IMR-90 (cell line): ENCODE measurements at regions not wholly inside any gene's neighbourhood (a gene's known extent, or its start where the extent isn't known, plus 50 kb on each side); places are given as distances from the start of the nearest gene placed in this dataset.

Source experiments
- ATAC-seq: fragments of 200-7000 bp; cut with Tn5 transposase; 2 replicates; pipeline ENCODE4 v1.9.1; 2020; ENCODE audit warnings: low read depth, mild to moderate bottlenecking, moderate library complexity
- BruUV-seq: library from RNA; stranded (reverse); fragments of 400-500 nt; replicated peaks from 2 replicates; lab custom pipeline; 2021; lab: Mats Ljungman, UMichigan
- CTCF ChIA-PET: fragments of 300-600 bp; formaldehyde crosslinking; extraction: SDS; loops from one replicate; lab custom pipeline; 2021; ENCODE audit warnings: antibody characterized with exemption; lab: Yijun Ruan, JAX
- POLR2A ChIA-PET: fragments of 300-600 bp; sonication (Branson Sonifier 250); formaldehyde crosslinking; loops from one replicate; lab custom pipeline; 2022; ENCODE audit warnings: antibody characterized with exemption; ENCODE audit not compliant: unreplicated experiment; lab: Charles Lee
- DNase-seq: peaks from one replicate; pipeline ENCODE4 v3.0.0; 2013
- H2AFZ ChIP-seq: replicated peaks from 2 replicates; pipeline ENCODE3; 2013; ENCODE audit warnings: low read length, mild to moderate bottlenecking; ENCODE audit not compliant: poor library complexity
- H2AK5ac ChIP-seq: 2 replicates; pipeline ENCODE4 v1.6.1; 2013; ENCODE audit warnings: low read depth, low read length, inconsistent platforms
- H2AK9ac ChIP-seq: replicated peaks from 2 replicates; pipeline ENCODE3; 2013; ENCODE audit warnings: mild to moderate bottlenecking, low read depth, low read length, moderate library complexity; ENCODE audit not compliant: poor library complexity
- H2BK120ac ChIP-seq: 2 replicates; pipeline ENCODE4 v1.6.1; 2013; ENCODE audit warnings: low read depth, low read length, inconsistent platforms
- H2BK15ac ChIP-seq: 3 replicates; pipeline ENCODE4 v1.6.1; 2013; ENCODE audit warnings: low read depth, low read length, inconsistent platforms
- H2BK20ac ChIP-seq: 2 replicates; pipeline ENCODE4 v1.6.1; 2013; ENCODE audit warnings: low read depth, mild to moderate bottlenecking, inconsistent platforms, low read length, moderate library complexity
- H2BK5ac ChIP-seq: 2 replicates; pipeline ENCODE4 v1.6.1; 2013; ENCODE audit warnings: mild to moderate bottlenecking, low read depth, low read length, inconsistent platforms; ENCODE audit not compliant: poor library complexity, severe bottlenecking
- H3K14ac ChIP-seq: replicated peaks from 2 replicates; pipeline ENCODE4 v1.6.1; 2013; ENCODE audit warnings: low read depth, low read length, inconsistent platforms
- H3K18ac ChIP-seq: 2 replicates; pipeline ENCODE4 v1.6.1; 2013; ENCODE audit warnings: low read depth, low read length, control low read depth
- H3K23ac ChIP-seq: 2 replicates; pipeline ENCODE4 v1.6.1; 2013; ENCODE audit warnings: low read depth, low read length, inconsistent platforms
- H3K27ac ChIP-seq: 2 replicates; pipeline ENCODE4 v1.5.1; 2013; ENCODE audit warnings: mild to moderate bottlenecking, control low read depth, low read length; ENCODE audit not compliant: insufficient read depth
- H3K27me3 ChIP-seq: 2 replicates; pipeline ENCODE4 v1.6.1; 2013; ENCODE audit warnings: low read length; ENCODE audit not compliant: control insufficient read depth, insufficient read depth
- H3K36me3 ChIP-seq: 2 replicates; pipeline ENCODE4 v1.6.1; 2013; ENCODE audit warnings: low read length, mixed read lengths; ENCODE audit not compliant: control insufficient read depth, insufficient read depth
- H3K4ac ChIP-seq: 2 replicates; pipeline ENCODE4 v1.6.1; 2013; ENCODE audit warnings: low read depth, low read length, inconsistent platforms
- H3K4me1 ChIP-seq: 2 replicates; pipeline ENCODE4 v1.6.1; 2013; ENCODE audit warnings: low read length, mixed read lengths; ENCODE audit not compliant: control insufficient read depth, insufficient read depth
- H3K4me2 ChIP-seq: 2 replicates; pipeline ENCODE4 v1.6.1; 2013; ENCODE audit warnings: low read depth, mild to moderate bottlenecking, control low read depth, low read length, moderate library complexity
- H3K4me3 ChIP-seq: 2 replicates; pipeline ENCODE4 v1.5.1; 2013; ENCODE audit warnings: low read depth, mild to moderate bottlenecking, control low read depth, low read length, moderate library complexity; ENCODE audit not compliant: insufficient read depth
- H3K56ac ChIP-seq: 2 replicates; pipeline ENCODE4 v1.6.1; 2013; ENCODE audit warnings: low read length, inconsistent platforms; ENCODE audit not compliant: insufficient read depth; ENCODE audit errors: extremely low read depth
- H3K79me1 ChIP-seq, 2 experiments: 2 replicates each; pipeline ENCODE4 v1.6.1; 2013; ENCODE audit warnings: low read length in 2 of 2, inconsistent platforms in 1 of 2, low read depth in 1 of 2
- H3K9ac ChIP-seq: 2 replicates; pipeline ENCODE4 v1.6.1; 2013; ENCODE audit warnings: low read depth, low read length, control low read depth
- H3K9me1 ChIP-seq: 2 replicates; pipeline ENCODE4 v1.6.1; 2013; ENCODE audit warnings: low read length, inconsistent platforms; ENCODE audit not compliant: insufficient read depth
- H3K9me3 ChIP-seq: 2 replicates; pipeline ENCODE4 v1.6.1; 2013; ENCODE audit warnings: low read length; ENCODE audit not compliant: control insufficient read depth, insufficient read depth
- H4K20me1 ChIP-seq: 2 replicates; pipeline ENCODE4 v1.6.1; 2013; ENCODE audit warnings: low read length, inconsistent platforms; ENCODE audit not compliant: insufficient read depth
- H4K5ac ChIP-seq: 2 replicates; pipeline ENCODE4 v1.6.1; 2013; ENCODE audit warnings: mild to moderate bottlenecking, low read depth, low read length, control low read depth
- H4K8ac ChIP-seq, 2 experiments: 2 replicates each; pipeline ENCODE4 v1.6.1; 2013; ENCODE audit warnings: low read depth in 2 of 2, low read length in 2 of 2, control low read depth in 1 of 2, inconsistent platforms in 1 of 2
- H4K91ac ChIP-seq: 2 replicates; pipeline ENCODE4 v1.6.1; 2013; ENCODE audit warnings: low read depth, low read length, inconsistent platforms; ENCODE audit not compliant: insufficient read depth
- BHLHE40 ChIP-seq: fragments of 150-350 bp; IDR thresholded peaks from 2 replicates; pipeline ENCODE4 v1.6.1; 2016; ENCODE audit warnings: mild to moderate bottlenecking, low read depth, low read length
- CEBPB ChIP-seq: IDR thresholded peaks from 2 replicates; pipeline ENCODE4 v1.6.1; 2012; ENCODE audit warnings: low read depth, low read length, improper control_type of control experiment
- CHD1 ChIP-seq: IDR thresholded peaks from 2 replicates; pipeline ENCODE4 v1.6.1; 2012; ENCODE audit warnings: low read depth, low read length, improper control_type of control experiment
- FOS ChIP-seq: fragments of 150-350 bp; IDR thresholded peaks from 2 replicates; pipeline ENCODE4 v1.6.1; 2016; ENCODE audit warnings: low read depth, low read length
- MAFK ChIP-seq: IDR thresholded peaks from 2 replicates; pipeline ENCODE4 v1.6.1; 2012; ENCODE audit warnings: low read depth, low read length, improper control_type of control experiment
- MAZ ChIP-seq: IDR thresholded peaks from 2 replicates; pipeline ENCODE4 v1.6.1; 2012; ENCODE audit warnings: low read depth, mild to moderate bottlenecking, low read length, improper control_type of control experiment, moderate library complexity, borderline replicate concordance
- MXI1 ChIP-seq: IDR thresholded peaks from 2 replicates; pipeline ENCODE4 v1.6.1; 2012; ENCODE audit warnings: low read depth, mild to moderate bottlenecking, low read length, moderate library complexity, borderline replicate concordance
- NFE2L2 ChIP-seq: fragments of 150-350 bp; IDR thresholded peaks from 2 replicates; pipeline ENCODE4 v1.6.1; 2016; ENCODE audit warnings: low read depth, mild to moderate bottlenecking, low read length
- POLR2A ChIP-seq: IDR thresholded peaks from 2 replicates; pipeline ENCODE4 v1.6.1; 2012; ENCODE audit warnings: mild to moderate bottlenecking, low read depth, low read length
- RAD21 ChIP-seq: IDR thresholded peaks from 2 replicates; pipeline ENCODE4 v1.6.1; 2012; ENCODE audit warnings: low read length, improper control_type of control experiment
- RCOR1 ChIP-seq: IDR thresholded peaks from 2 replicates; pipeline ENCODE4 v1.6.1; 2012; ENCODE audit warnings: mild to moderate bottlenecking, low read length, improper control_type of control experiment; ENCODE audit not compliant: insufficient replicate concordance
- RFX5 ChIP-seq: IDR thresholded peaks from 2 replicates; pipeline ENCODE4 v1.8.0; 2012; ENCODE audit warnings: low read depth, mild to moderate bottlenecking, low read length, moderate library complexity
- SMC3 ChIP-seq: fragments of 150-350 bp; IDR thresholded peaks from 2 replicates; pipeline ENCODE4 v1.6.1; 2016; ENCODE audit warnings: low read depth, mild to moderate bottlenecking, antibody characterized with exemption, low read length, moderate library complexity
- WGBS, 2 experiments: methylation state at CpG; one replicate each; pipeline versions ENCODE4 v1.1.5 to v1.1.7; 2013; ENCODE audit warnings: missing lambda C conversion rate in 2 of 2; ENCODE audit not compliant: insufficient read length in 1 of 2; ENCODE audit errors: extremely low coverage in 2 of 2; 5-methylcytosine and 5-hydroxymethylcytosine counted together
- dilution Hi-C: fragments of 300-500 bp; cut with HindIII; formaldehyde crosslinking; loops from one replicate; pipeline ENCODE4 v1.14.3; 2018; ENCODE audit warnings: low sequenced_read_pairs; ENCODE audit not compliant: unreplicated experiment
- in situ Hi-C: fragments of 300-500 bp; cut with MboI; formaldehyde crosslinking; loops from 3 replicates; pipeline ENCODE4 v1.14.3; 2019; ENCODE audit warnings: low sequenced_read_pairs, inconsistent platforms, mixed read lengths
- intact Hi-C: fragments of 100-400 bp; cut with micrococcal nuclease; formaldehyde crosslinking; loops from 2 replicates; pipeline ENCODE4 v1.10.0; 2022
- TF ChIP-seq, protein P1 (sequence below): conservative IDR thresholded peaks from 2 replicates; pipeline ENCODE4 v1.5.1; 2012; ENCODE audit warnings: mild to moderate bottlenecking, low read depth, low read length, improper control_type of control experiment
- TF ChIP-seq, protein P2 (sequence below): fragments of 150-350 bp; IDR thresholded peaks from 2 replicates; pipeline ENCODE4 v1.6.1; 2016; ENCODE audit warnings: low read depth, mild to moderate bottlenecking, low read length, moderate library complexity, borderline replicate concordance
- TF ChIP-seq, protein P3 (sequence below): fragments of 150-350 bp; IDR thresholded peaks from 2 replicates; pipeline ENCODE4 v1.6.1; 2017; ENCODE audit warnings: mild to moderate bottlenecking, antibody characterized with exemption, low read length, low read depth

DNA sequence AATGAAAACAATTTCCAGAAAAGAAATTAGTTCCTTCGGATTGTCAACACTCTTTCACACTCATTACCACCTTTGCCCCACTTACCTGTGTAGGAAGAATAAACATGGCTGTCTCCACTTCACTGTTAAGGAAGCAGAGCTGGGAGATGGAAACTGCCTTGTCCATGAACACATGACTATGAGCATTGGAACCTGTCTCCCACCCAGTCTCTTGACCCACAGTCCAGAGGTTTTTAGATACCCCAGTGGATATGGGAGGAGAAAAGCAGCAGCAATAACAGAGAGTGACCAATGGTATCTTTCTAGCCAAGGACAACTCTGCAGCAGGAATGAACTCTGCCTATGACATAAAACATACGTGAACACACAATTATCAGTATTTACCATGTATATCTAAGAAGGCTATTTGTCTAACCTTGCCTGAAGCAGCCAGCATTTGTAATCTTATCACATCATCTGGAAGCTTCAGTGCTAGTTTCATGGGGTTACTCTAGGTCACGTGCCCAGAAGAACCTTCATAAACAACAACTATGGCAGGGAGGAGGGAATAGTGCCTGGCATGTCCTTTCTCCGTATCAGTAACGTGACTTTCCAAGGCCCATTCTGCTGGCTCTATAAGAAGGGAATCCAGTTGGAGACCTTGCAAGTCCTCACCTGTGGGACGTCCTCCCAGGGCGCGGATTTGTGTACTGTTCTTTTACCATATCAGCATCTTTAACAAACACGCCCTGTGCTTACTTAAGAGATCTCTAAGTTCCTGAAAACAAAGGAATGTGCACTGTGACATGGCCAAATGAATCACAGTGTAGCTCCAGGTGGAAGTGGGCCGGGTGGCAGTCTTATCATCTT, 221.8 kb upstream of the UBL3 start:
- ChIA-PET POLR2A (no interaction called here), CTCF (no interaction called here)
- Histone ChIP-seq H2BK20ac (no peak overlapping the region), H3K56ac (no peak overlapping the region), H2AK5ac (no peak overlapping the region), H3K36me3 (no peaks in the 10 kb centered on the region), H2BK5ac (no peak overlapping the region), H3K79me1 (no peaks in the 10 kb centered on the region), H4K5ac (no peak overlapping the region), H4K91ac (no peak overlapping the region), H3K4me1 (no peaks in the 10 kb centered on the region), H3K9me3 (no peaks in the 10 kb centered on the region), H2BK15ac (no peak overlapping the region), H3K14ac (no peak overlapping the region), H3K18ac (no peak overlapping the region), H2AFZ (no peak overlapping the region), H2AK9ac (no peak overlapping the region), H3K27ac (no peak overlapping the region), H4K8ac (no peak overlapping the region), H2BK120ac (no peak overlapping the region), H4K20me1 (no peaks in the 10 kb centered on the region), H3K4me2 (no peak overlapping the region), H3K4me3 (no peak overlapping the region), H3K27me3 (no peaks in the 10 kb centered on the region), H3K9ac (no peak overlapping the region), H3K9me1 (no peaks in the 10 kb centered on the region), H3K4ac (no peak overlapping the region), H3K23ac (no peak overlapping the region; the same call in 1 of the 2 replicates)
- dilution Hi-C loops, result no loop called here
- no peak for ATAC-seq
- DNase-seq, result no peak
- TF ChIP-seq MAZ (no peak), NFE2L2 (no peak), CEBPB (no peak), CHD1 (no peak), POLR2A (no peak), RCOR1 (no peak), FOS (no peak), RFX5 (no peak), BHLHE40 (no peak), MAFK (no peak), SMC3 (no peak), RAD21 (no peak), MXI1 (no peak)
- TF ChIP-seq, protein P1, sequence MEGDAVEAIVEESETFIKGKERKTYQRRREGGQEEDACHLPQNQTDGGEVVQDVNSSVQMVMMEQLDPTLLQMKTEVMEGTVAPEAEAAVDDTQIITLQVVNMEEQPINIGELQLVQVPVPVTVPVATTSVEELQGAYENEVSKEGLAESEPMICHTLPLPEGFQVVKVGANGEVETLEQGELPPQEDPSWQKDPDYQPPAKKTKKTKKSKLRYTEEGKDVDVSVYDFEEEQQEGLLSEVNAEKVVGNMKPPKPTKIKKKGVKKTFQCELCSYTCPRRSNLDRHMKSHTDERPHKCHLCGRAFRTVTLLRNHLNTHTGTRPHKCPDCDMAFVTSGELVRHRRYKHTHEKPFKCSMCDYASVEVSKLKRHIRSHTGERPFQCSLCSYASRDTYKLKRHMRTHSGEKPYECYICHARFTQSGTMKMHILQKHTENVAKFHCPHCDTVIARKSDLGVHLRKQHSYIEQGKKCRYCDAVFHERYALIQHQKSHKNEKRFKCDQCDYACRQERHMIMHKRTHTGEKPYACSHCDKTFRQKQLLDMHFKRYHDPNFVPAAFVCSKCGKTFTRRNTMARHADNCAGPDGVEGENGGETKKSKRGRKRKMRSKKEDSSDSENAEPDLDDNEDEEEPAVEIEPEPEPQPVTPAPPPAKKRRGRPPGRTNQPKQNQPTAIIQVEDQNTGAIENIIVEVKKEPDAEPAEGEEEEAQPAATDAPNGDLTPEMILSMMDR, result no peak
- TF ChIP-seq, protein P2, sequence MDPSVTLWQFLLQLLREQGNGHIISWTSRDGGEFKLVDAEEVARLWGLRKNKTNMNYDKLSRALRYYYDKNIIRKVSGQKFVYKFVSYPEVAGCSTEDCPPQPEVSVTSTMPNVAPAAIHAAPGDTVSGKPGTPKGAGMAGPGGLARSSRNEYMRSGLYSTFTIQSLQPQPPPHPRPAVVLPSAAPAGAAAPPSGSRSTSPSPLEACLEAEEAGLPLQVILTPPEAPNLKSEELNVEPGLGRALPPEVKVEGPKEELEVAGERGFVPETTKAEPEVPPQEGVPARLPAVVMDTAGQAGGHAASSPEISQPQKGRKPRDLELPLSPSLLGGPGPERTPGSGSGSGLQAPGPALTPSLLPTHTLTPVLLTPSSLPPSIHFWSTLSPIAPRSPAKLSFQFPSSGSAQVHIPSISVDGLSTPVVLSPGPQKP, result no peak
- TF ChIP-seq, protein P3, sequence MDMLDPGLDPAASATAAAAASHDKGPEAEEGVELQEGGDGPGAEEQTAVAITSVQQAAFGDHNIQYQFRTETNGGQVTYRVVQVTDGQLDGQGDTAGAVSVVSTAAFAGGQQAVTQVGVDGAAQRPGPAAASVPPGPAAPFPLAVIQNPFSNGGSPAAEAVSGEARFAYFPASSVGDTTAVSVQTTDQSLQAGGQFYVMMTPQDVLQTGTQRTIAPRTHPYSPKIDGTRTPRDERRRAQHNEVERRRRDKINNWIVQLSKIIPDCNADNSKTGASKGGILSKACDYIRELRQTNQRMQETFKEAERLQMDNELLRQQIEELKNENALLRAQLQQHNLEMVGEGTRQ, result no peak
- in situ Hi-C loops, result no loop called here
- no TSS peak for BruUV-seq
- 40% methylated on average over 1 of the region's 10 CpGs; no CpG with 5 or more reads in 1 of the 2 experiments for WGBS, 2 experiments
- intact Hi-C loops, result no loop called here
